ENCODE measurements at regions not wholly inside any gene's neighbourhood (a gene's known extent, or its start where the extent isn't known, plus 50 kb on each side); places are given as distances from the start of the nearest gene placed in this dataset.

DNA sequence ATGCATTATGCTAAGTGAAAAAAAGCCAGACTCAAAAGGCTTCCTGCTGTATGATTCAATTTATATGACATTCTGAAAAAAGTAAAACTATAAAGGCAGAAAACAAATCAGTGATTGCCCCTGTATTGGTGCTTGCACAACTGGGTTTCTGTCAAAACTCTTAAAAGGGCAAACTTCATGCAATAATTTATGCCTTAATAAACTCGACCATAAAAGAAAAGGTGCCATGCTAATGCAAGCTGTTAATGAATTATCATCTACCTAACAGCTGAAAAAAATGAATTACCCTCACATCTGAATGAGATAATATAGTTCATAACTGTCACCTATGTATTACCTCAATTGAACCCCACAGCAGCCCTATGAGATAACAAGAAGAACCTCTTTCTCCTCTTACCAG lies 120.8 kb upstream of the ATP1A1 start:
- no peaks in the 10 kb centered on the region for H3K27me3 Mint-ChIP-seq (ENCODE audit: low read depth, unreplicated experiment)
- peaks cover 19% of the 10 kb centered on the region for H3K4me1 Mint-ChIP-seq (ENCODE audit: low read depth, unreplicated experiment)
- no peaks in the 10 kb centered on the region for H3K9me3 Mint-ChIP-seq (ENCODE audit: unreplicated experiment)
- H3K4me1 ChIP-seq (ENCODE audit: insufficient read depth, low read length) = no peaks in the 10 kb centered on the region
- H3K27ac Mint-ChIP-seq (ENCODE audit: unreplicated experiment) = no peak overlapping the region
- no peaks in the 10 kb centered on the region for H3K36me3 Mint-ChIP-seq (ENCODE audit: low read depth, unreplicated experiment)
- H3K4me3 Mint-ChIP-seq (ENCODE audit: unreplicated experiment) = no peak overlapping the region
- H3K4me2 ChIP-seq (ENCODE audit: low read length) = no peak overlapping the region
- no peak overlapping the region for H3K27ac ChIP-seq (ENCODE audit: low read depth, low read length)
- no peaks in the 10 kb centered on the region for H3K79me2 ChIP-seq (ENCODE audit: insufficient read depth, low read length)
- H3K27me3 ChIP-seq (ENCODE audit: insufficient read depth, low read length) = no peaks in the 10 kb centered on the region
- no peak overlapping the region for H3K9ac ChIP-seq (ENCODE audit: low read length)
- no peak overlapping the region for H2AFZ ChIP-seq (ENCODE audit: low read depth, low read length)
- no peak for DNase-seq (ENCODE audit: low read depth)
- no peaks in the 10 kb centered on the region for H3K36me3 ChIP-seq (ENCODE audit: insufficient read depth, low read length)
- H4K20me1 ChIP-seq (ENCODE audit: insufficient read depth, low read length) = no peaks in the 10 kb centered on the region
- H3K9me3 ChIP-seq (ENCODE audit: insufficient read depth, low read depth, low read length) = no peaks in the 10 kb centered on the region
- no peak for FAIRE-seq
- H3K4me3 ChIP-seq (ENCODE audit: insufficient read depth, low read depth, low read length) = no peak overlapping the region
- TF ChIP-seq EZH2 (IDR thresholded peaks at IDR 0.05; ENCODE audit: insufficient read depth, low read length) = no peak
- TF ChIP-seq, protein P1, sequence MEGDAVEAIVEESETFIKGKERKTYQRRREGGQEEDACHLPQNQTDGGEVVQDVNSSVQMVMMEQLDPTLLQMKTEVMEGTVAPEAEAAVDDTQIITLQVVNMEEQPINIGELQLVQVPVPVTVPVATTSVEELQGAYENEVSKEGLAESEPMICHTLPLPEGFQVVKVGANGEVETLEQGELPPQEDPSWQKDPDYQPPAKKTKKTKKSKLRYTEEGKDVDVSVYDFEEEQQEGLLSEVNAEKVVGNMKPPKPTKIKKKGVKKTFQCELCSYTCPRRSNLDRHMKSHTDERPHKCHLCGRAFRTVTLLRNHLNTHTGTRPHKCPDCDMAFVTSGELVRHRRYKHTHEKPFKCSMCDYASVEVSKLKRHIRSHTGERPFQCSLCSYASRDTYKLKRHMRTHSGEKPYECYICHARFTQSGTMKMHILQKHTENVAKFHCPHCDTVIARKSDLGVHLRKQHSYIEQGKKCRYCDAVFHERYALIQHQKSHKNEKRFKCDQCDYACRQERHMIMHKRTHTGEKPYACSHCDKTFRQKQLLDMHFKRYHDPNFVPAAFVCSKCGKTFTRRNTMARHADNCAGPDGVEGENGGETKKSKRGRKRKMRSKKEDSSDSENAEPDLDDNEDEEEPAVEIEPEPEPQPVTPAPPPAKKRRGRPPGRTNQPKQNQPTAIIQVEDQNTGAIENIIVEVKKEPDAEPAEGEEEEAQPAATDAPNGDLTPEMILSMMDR (IDR thresholded peaks at IDR 0.05; ENCODE audit: insufficient read depth, low read depth, low read length) = no peak

DNA sequence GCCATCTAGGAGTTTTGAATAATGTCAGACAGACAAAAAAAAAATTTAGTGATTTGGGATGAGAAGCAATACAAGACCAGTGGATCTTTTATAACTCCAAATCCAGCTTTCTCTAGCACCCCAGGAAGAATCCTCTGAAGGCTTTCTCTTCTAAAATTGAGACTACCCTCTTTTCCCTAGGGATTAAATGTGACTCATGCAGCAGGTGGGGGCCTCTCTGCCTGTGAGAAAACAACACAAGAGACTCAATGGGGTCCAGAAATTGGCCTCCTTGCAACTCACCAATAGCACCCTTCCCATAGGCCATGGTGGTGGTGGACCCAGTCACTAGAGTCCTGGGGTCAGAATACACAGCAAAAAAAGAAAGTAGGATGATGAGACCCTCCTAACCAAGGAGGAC lies 120.3 kb upstream of the ATP1A1 start:
- no peak overlapping the region for H3K4me3 ChIP-seq (ENCODE audit: insufficient read depth, low read depth, low read length)
- H2AFZ ChIP-seq (ENCODE audit: low read depth, low read length) = no peak overlapping the region
- Mint-ChIP-seq H3K27ac (ENCODE audit: unreplicated experiment) (no peak overlapping the region), H3K27me3 (ENCODE audit: low read depth, unreplicated experiment) (no peaks in the 10 kb centered on the region), H3K36me3 (ENCODE audit: low read depth, unreplicated experiment) (no peaks in the 10 kb centered on the region), H3K4me1 (ENCODE audit: low read depth, unreplicated experiment) (peaks cover 19% of the 10 kb centered on the region), H3K4me3 (ENCODE audit: unreplicated experiment) (no peak overlapping the region), H3K9me3 (ENCODE audit: unreplicated experiment) (no peaks in the 10 kb centered on the region)
- H4K20me1 ChIP-seq (ENCODE audit: insufficient read depth, low read length) = no peaks in the 10 kb centered on the region
- H3K27me3 ChIP-seq (ENCODE audit: insufficient read depth, low read length) = no peaks in the 10 kb centered on the region
- no peaks in the 10 kb centered on the region for H3K36me3 ChIP-seq (ENCODE audit: insufficient read depth, low read length)
- no peak overlapping the region for H3K27ac ChIP-seq (ENCODE audit: low read depth, low read length)
- DNase-seq (ENCODE audit: low read depth) (no peak), FAIRE-seq (no peak)
- TF ChIP-seq EZH2 (IDR thresholded peaks at IDR 0.05; ENCODE audit: insufficient read depth, low read length) = no peak
- TF ChIP-seq, protein P1 (IDR thresholded peaks at IDR 0.05; ENCODE audit: insufficient read depth, low read depth, low read length) = no peak
- H3K9ac ChIP-seq (ENCODE audit: low read length) = no peak overlapping the region
- H3K9me3 ChIP-seq (ENCODE audit: insufficient read depth, low read depth, low read length) = no peaks in the 10 kb centered on the region
- H3K4me2 ChIP-seq (ENCODE audit: low read length) = no peak overlapping the region
- no peaks in the 10 kb centered on the region for H3K4me1 ChIP-seq (ENCODE audit: insufficient read depth, low read length)
- H3K79me2 ChIP-seq (ENCODE audit: insufficient read depth, low read length) = no peaks in the 10 kb centered on the region

DNA sequence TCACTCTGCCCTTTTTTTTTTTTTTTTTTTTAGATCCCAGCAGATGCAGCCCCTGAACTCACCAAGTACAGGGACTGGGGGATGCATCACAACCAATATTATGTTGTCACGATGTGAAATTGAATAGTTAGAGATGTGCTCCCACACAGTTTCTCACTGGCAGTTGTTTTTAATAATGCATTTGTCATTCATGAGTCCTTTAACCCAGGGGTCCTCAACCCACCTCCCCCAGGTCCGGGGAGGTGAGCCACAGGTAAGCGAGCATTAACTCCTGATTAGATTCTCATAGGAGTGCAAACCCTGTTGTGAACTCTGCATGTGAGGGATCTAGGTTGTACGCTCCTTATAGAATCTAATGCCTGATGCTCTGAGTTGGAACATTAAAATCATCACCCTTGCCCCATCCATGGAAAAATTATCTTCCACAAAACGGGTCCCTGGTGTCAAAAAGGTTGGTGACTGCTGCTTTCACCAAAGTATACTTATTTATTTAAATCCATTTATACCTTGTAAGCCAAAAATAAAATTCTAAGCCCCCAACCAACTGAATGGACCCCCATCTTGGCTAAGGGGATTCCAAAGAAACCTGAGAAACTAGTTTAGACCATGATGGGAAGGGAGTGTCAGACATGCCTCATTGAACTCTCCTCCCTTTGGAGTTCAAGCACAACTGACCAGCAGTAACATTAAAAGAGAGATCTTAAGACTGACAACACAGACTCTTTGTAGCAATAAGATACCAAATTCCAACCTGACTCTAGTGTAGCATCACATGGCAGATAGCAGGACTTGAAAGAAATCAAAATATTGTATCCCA lies 119.3 kb upstream of the ATP1A1 start:
- FAIRE-seq (no peak), DNase-seq (ENCODE audit: low read depth) (no peak)
- H3K9me3 Mint-ChIP-seq (ENCODE audit: unreplicated experiment) = no peaks in the 10 kb centered on the region
- TF ChIP-seq, protein P1 (IDR thresholded peaks at IDR 0.05; ENCODE audit: insufficient read depth, low read depth, low read length) = no peak
- TF ChIP-seq EZH2 (IDR thresholded peaks at IDR 0.05; ENCODE audit: insufficient read depth, low read length) = no peak
- H3K27me3 Mint-ChIP-seq (ENCODE audit: low read depth, unreplicated experiment) = no peaks in the 10 kb centered on the region
- no peaks in the 10 kb centered on the region for H4K20me1 ChIP-seq (ENCODE audit: insufficient read depth, low read length)
- H3K79me2 ChIP-seq (ENCODE audit: insufficient read depth, low read length) = no peaks in the 10 kb centered on the region
- H3K4me3 ChIP-seq (ENCODE audit: insufficient read depth, low read depth, low read length) = no peak overlapping the region
- peaks cover 19% of the 10 kb centered on the region for H3K4me1 Mint-ChIP-seq (ENCODE audit: low read depth, unreplicated experiment)
- H3K9ac ChIP-seq (ENCODE audit: low read length) = no peak overlapping the region
- H3K9me3 ChIP-seq (ENCODE audit: insufficient read depth, low read depth, low read length) = no peaks in the 10 kb centered on the region
- no peak overlapping the region for H3K27ac Mint-ChIP-seq (ENCODE audit: unreplicated experiment)
- H3K4me1 ChIP-seq (ENCODE audit: insufficient read depth, low read length) = no peaks in the 10 kb centered on the region
- no peak overlapping the region for H2AFZ ChIP-seq (ENCODE audit: low read depth, low read length)
- no peak overlapping the region for H3K4me2 ChIP-seq (ENCODE audit: low read length)
- H3K27me3 ChIP-seq (ENCODE audit: insufficient read depth, low read length) = no peaks in the 10 kb centered on the region
- H3K27ac ChIP-seq (ENCODE audit: low read depth, low read length) = no peak overlapping the region
- H3K36me3 Mint-ChIP-seq (ENCODE audit: low read depth, unreplicated experiment) = peaks cover 2% of the 10 kb centered on the region
- no peak overlapping the region for H3K4me3 Mint-ChIP-seq (ENCODE audit: unreplicated experiment)
- no peaks in the 10 kb centered on the region for H3K36me3 ChIP-seq (ENCODE audit: insufficient read depth, low read length)
